Mononuclear cell (primary cell): ENCODE measurements at regions not wholly inside any gene's neighbourhood (a gene's known extent, or its start where the extent isn't known, plus 50 kb on each side); places are given as distances from the start of the nearest gene placed in this dataset.

ENCODE experiments used
- H3K27me3 ChIP-seq: 2 replicates; pipeline ENCODE4 v1.6.0; 2011; ENCODE audit warnings: low read length, control low read depth; ENCODE audit not compliant: insufficient read depth
- H3K4me1 ChIP-seq: 2 replicates; pipeline ENCODE4 v1.5.1; 2011; ENCODE audit warnings: mild to moderate bottlenecking, low read length, control low read depth; ENCODE audit not compliant: insufficient read depth
- H3K4me3 ChIP-seq: 2 replicates; pipeline ENCODE4 v1.5.1; 2011; ENCODE audit warnings: mild to moderate bottlenecking, low read length, moderate library complexity
- H3K9me3 ChIP-seq: 2 replicates; pipeline ENCODE4 v1.5.1; 2011; ENCODE audit warnings: low read depth, mild to moderate bottlenecking, control low read depth, low read length

GRCh38 chr6:14326774-14327173 lies 209.2 kb downstream of the CD83 start:
- Histone ChIP-seq H3K27me3 (no peaks in the 10 kb centered on the region), H3K4me3 (no peak overlapping the region), H3K9me3 (no peaks in the 10 kb centered on the region), H3K4me1 (no peaks in the 10 kb centered on the region)

- no peaks in the 10 kb centered on the region for H3K4me1 ChIP-seq
- no peaks in the 10 kb centered on the region for H3K9me3 ChIP-seq
- H3K27me3 ChIP-seq = no peaks in the 10 kb centered on the region
- no peak overlapping the region for H3K4me3 ChIP-seq
These were observed 210.6 kb downstream of the CD83 start for GRCh38 chr6:14328163-14328562.

GRCh38 chr6:14333556-14334305 lies 216.2 kb downstream of the CD83 start:
- H3K9me3 ChIP-seq = no peaks in the 10 kb centered on the region
- H3K4me3 ChIP-seq = no peak overlapping the region
- H3K27me3 ChIP-seq = no peaks in the 10 kb centered on the region
- peaks cover 23% of the 10 kb centered on the region for H3K4me1 ChIP-seq

GRCh38 chr6:14335071-14335470 lies 217.5 kb downstream of the CD83 start:
- H3K4me3 ChIP-seq = no peak overlapping the region
- H3K4me1 ChIP-seq = peaks cover 34% of the 10 kb centered on the region
- no peaks in the 10 kb centered on the region for H3K27me3 ChIP-seq
- no peaks in the 10 kb centered on the region for H3K9me3 ChIP-seq

- Histone ChIP-seq H3K4me1 (peaks cover 40% of the 10 kb centered on the region), H3K4me3 (no peak overlapping the region), H3K27me3 (no peaks in the 10 kb centered on the region), H3K9me3 (no peaks in the 10 kb centered on the region)
These were observed 219.6 kb downstream of the CD83 start for GRCh38 chr6:14337152-14337551.

GRCh38 chr6:14339172-14339571 lies 221.6 kb downstream of the CD83 start:
- H3K27me3 ChIP-seq = no peaks in the 10 kb centered on the region
- no peak overlapping the region for H3K4me3 ChIP-seq
- H3K9me3 ChIP-seq = no peaks in the 10 kb centered on the region
- peaks cover 36% of the 10 kb centered on the region for H3K4me1 ChIP-seq

- H3K27me3 ChIP-seq = no peaks in the 10 kb centered on the region
- H3K4me1 ChIP-seq = peaks cover 36% of the 10 kb centered on the region
These were observed 222.4 kb downstream of the CD83 start for GRCh38 chr6:14339711-14340584.

GRCh38 chr6:14344486-14344885 lies 226.9 kb downstream of the CD83 start:
- Histone ChIP-seq H3K27me3 (no peaks in the 10 kb centered on the region), H3K9me3 (no peaks in the 10 kb centered on the region), H3K4me3 (no peak overlapping the region), H3K4me1 (peaks cover 25% of the 10 kb centered on the region)

More at GRCh38 chr6:14339711-14340584, 222.4 kb downstream of the CD83 start:
- no peak overlapping the region for H3K4me3 ChIP-seq
- no peaks in the 10 kb centered on the region for H3K9me3 ChIP-seq

GRCh38 chr6:14348389-14348788 lies 230.8 kb downstream of the CD83 start:
- H3K27me3 ChIP-seq = no peaks in the 10 kb centered on the region
- no peak overlapping the region for H3K4me3 ChIP-seq
- H3K9me3 ChIP-seq = no peaks in the 10 kb centered on the region
- peaks cover 21% of the 10 kb centered on the region for H3K4me1 ChIP-seq

- Histone ChIP-seq H3K4me1 (peaks cover 29% of the 10 kb centered on the region), H3K4me3 (no peak overlapping the region), H3K9me3 (no peaks in the 10 kb centered on the region), H3K27me3 (no peaks in the 10 kb centered on the region)
These were observed 231.9 kb downstream of the CD83 start for GRCh38 chr6:14349507-14349906.

- H3K4me1 ChIP-seq = peaks cover 36% of the 10 kb centered on the region
- H3K27me3 ChIP-seq = no peaks in the 10 kb centered on the region
- no peaks in the 10 kb centered on the region for H3K9me3 ChIP-seq
- no peak overlapping the region for H3K4me3 ChIP-seq
These were observed 232.6 kb downstream of the CD83 start for GRCh38 chr6:14350210-14350609.

GRCh38 chr6:14353281-14353680 lies 235.7 kb downstream of the CD83 start:
- Histone ChIP-seq H3K9me3 (no peaks in the 10 kb centered on the region), H3K27me3 (no peaks in the 10 kb centered on the region), H3K4me3 (no peak overlapping the region), H3K4me1 (peaks cover 33% of the 10 kb centered on the region)

- H3K4me3 ChIP-seq = no peak overlapping the region
- H3K9me3 ChIP-seq = no peaks in the 10 kb centered on the region
- peaks cover 28% of the 10 kb centered on the region for H3K4me1 ChIP-seq
- no peaks in the 10 kb centered on the region for H3K27me3 ChIP-seq
These were observed 236.2 kb downstream of the CD83 start for GRCh38 chr6:14353798-14354197.

GRCh38 chr6:14354919-14355572 lies 237.5 kb downstream of the CD83 start:
- no peak overlapping the region for H3K4me3 ChIP-seq
- H3K9me3 ChIP-seq = no peaks in the 10 kb centered on the region
- H3K27me3 ChIP-seq = no peaks in the 10 kb centered on the region
- H3K4me1 ChIP-seq = peaks cover 23% of the 10 kb centered on the region

GRCh38 chr6:14359438-14359837 lies 241.9 kb downstream of the CD83 start:
- Histone ChIP-seq H3K27me3 (no peaks in the 10 kb centered on the region), H3K4me1 (peaks cover 9% of the 10 kb centered on the region), H3K4me3 (no peak overlapping the region), H3K9me3 (no peaks in the 10 kb centered on the region)
